ENCODE measurements at regions not wholly inside any gene's neighbourhood (a gene's known extent, or its start where the extent isn't known, plus 50 kb on each side); places are given as distances from the start of the nearest gene placed in this dataset.

DNA sequence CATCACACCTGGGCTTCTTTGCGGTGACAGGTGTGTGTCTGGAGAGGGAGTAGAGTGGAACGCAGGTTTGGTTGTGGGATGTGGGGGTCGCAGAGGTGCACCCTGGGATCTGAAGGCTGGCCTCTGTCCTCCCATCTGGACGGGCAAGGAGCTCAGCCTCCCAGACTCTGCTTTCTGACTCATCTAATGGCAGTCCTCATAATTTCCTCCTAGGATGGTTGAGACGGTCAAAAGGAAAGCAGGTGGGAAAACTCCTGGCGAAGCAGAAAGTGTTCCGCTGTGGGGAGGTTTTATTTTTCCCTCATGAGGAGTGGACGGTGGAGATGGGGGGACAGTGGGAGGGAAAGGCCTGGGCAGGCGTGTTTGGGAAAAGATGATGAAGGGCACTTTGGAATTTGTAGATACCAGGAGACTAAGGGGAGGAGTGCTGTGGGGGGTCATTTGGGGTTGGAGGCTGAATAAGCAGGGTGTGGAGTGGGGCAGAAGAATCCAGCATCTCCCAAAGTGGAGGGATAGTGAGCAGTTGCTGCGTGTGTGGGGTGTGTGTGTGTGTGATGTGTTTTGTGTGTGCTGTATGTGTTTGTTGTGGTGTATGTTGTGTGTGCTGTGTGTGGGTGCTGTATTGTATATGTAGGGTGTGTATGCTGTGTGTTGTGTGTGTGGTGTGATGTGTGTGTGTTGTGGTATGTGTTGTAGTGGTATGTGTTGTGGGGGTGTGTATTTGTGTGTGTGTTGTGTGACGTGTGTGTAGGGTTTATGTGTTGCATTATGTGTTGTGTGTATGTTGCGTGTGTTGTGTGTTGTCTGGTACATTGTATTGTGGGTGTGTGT is 97.2 kb upstream of the PODXL start:
- TF ChIP-seq, protein P1, sequence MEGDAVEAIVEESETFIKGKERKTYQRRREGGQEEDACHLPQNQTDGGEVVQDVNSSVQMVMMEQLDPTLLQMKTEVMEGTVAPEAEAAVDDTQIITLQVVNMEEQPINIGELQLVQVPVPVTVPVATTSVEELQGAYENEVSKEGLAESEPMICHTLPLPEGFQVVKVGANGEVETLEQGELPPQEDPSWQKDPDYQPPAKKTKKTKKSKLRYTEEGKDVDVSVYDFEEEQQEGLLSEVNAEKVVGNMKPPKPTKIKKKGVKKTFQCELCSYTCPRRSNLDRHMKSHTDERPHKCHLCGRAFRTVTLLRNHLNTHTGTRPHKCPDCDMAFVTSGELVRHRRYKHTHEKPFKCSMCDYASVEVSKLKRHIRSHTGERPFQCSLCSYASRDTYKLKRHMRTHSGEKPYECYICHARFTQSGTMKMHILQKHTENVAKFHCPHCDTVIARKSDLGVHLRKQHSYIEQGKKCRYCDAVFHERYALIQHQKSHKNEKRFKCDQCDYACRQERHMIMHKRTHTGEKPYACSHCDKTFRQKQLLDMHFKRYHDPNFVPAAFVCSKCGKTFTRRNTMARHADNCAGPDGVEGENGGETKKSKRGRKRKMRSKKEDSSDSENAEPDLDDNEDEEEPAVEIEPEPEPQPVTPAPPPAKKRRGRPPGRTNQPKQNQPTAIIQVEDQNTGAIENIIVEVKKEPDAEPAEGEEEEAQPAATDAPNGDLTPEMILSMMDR (conservative IDR thresholded peaks at IDR 0.05; ENCODE audit: low read length), result no peak
- TF ChIP-seq EZH2phosphoT487 (IDR thresholded peaks at IDR 0.05; ENCODE audit: borderline replicate concordance), result no peak
